Upper lobe of left lung (tissue), 4 donors: ENCODE measurements at regions not wholly inside any gene's neighbourhood (a gene's known extent, or its start where the extent isn't known, plus 50 kb on each side); places are given as distances from the start of the nearest gene placed in this dataset.

Experiments
- CTCF ChIP-seq, 6 experiments: fragments of 450-650 bp in 4 of 6; fragments of 200-600 bp in 2 of 6; sonication (generic) in 2 of 6; IDR thresholded peaks; one replicate each; pipeline ENCODE4 v1.5.1; 2016 to 2019; ENCODE audit warnings: antibody characterized with exemption in 6 of 6
- EP300 ChIP-seq, 4 donors: sonication (generic); formaldehyde crosslinking; IDR thresholded peaks; one replicate each; pipeline ENCODE4 v1.5.1; 2017; ENCODE audit warnings: antibody characterized with exemption in 4 of 4, control low read depth in 2 of 4
- POLR2AphosphoS5 ChIP-seq, 2 donors: sonication (generic); formaldehyde crosslinking; IDR thresholded peaks; one replicate each; pipeline ENCODE4 v1.5.1; 2017; ENCODE audit warnings: antibody characterized with exemption in 2 of 2

- TF ChIP-seq CTCF (IDR thresholded peaks at IDR 0.05) (no peak), POLR2AphosphoS5 (IDR thresholded peaks at IDR 0.05) (no peak), EP300 (IDR thresholded peaks at IDR 0.05) (no peak)
These were observed 103.2 kb upstream of the PRDM1 start for GRCh38 chr6:105982761-105983540.
